ENCODE measurements at regions not wholly inside any gene's neighbourhood (a gene's known extent, or its start where the extent isn't known, plus 50 kb on each side); places are given as distances from the start of the nearest gene placed in this dataset.

DNA sequence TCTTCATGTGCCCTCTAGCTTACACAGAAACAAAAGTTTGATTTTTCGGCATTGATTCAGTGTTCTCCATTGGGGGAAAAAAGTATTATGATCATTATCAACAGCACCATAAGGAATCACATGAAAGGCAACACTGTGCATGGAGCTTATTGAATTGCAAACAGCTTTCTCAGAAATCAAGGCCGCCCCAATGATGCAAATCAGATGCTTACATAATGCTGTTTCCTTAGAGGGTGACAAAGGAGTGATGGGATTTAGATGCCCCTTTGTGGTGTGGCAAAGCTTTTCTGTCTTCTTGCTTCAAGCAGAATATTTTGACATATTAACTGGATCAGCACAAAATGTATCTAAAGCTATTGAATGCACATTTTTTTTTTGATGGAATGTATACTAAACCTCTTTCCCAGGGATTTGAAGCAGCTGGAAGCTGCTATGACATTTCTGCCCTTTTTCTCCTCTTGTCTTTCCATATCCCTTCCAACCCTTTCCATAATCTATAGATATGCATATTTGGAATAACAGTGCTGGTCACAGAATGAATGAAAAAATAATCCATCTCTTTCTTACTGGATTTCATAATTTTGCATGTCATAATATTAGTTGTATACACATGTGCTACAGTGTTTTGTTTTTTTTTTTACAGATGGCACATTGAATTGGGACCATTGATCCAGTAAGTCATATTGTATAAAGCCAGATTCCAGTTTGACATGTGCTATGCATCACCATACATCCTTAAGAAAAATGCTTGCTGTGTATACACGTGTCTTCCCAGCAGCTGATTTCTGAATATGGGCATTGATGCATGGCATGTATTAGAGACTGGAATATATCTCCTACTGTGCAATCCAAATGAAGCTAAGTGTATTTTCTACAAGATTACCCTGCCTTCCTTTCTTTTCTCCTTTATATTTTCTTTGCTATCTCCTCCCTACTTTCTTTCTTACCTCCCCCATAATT is 259.7 kb upstream of the DCN start:
- TF ChIP-seq, protein P1, sequence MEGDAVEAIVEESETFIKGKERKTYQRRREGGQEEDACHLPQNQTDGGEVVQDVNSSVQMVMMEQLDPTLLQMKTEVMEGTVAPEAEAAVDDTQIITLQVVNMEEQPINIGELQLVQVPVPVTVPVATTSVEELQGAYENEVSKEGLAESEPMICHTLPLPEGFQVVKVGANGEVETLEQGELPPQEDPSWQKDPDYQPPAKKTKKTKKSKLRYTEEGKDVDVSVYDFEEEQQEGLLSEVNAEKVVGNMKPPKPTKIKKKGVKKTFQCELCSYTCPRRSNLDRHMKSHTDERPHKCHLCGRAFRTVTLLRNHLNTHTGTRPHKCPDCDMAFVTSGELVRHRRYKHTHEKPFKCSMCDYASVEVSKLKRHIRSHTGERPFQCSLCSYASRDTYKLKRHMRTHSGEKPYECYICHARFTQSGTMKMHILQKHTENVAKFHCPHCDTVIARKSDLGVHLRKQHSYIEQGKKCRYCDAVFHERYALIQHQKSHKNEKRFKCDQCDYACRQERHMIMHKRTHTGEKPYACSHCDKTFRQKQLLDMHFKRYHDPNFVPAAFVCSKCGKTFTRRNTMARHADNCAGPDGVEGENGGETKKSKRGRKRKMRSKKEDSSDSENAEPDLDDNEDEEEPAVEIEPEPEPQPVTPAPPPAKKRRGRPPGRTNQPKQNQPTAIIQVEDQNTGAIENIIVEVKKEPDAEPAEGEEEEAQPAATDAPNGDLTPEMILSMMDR (IDR thresholded peaks at IDR 0.05; ENCODE audit: low read depth, low read length): no peak
- no peak for TF ChIP-seq EZH2phosphoT487 (IDR thresholded peaks at IDR 0.05; ENCODE audit: low read depth)

Measured in OCI-LY3 (cell line).